PC-3 (cell line): ENCODE measurements at regions not wholly inside any gene's neighbourhood (a gene's known extent, or its start where the extent isn't known, plus 50 kb on each side); places are given as distances from the start of the nearest gene placed in this dataset.

ENCODE experiments used
- ATAC-seq: fragments of 200-7000 bp; cut with Tn5 transposase; 2 replicates; pipeline ENCODE4 v1.9.1; 2020; ENCODE audit warnings: mild to moderate bottlenecking, moderate library complexity
- BruUV-seq: library from RNA; stranded (reverse); fragments of 400-500 nt; replicated peaks from 2 replicates; lab custom pipeline; 2021; lab: Mats Ljungman, UMichigan
- CTCF ChIA-PET: fragments of 300-600 bp; sonication (Branson Sonifier 250); formaldehyde crosslinking; loops from one replicate; lab custom pipeline; 2022; ENCODE audit warnings: antibody characterized with exemption; lab: Charles Lee
- POLR2A ChIA-PET: fragments of 300-600 bp; sonication (Branson Sonifier 250); formaldehyde crosslinking; loops from one replicate; lab custom pipeline; 2022; ENCODE audit warnings: antibody characterized with exemption; ENCODE audit not compliant: unreplicated experiment; lab: Charles Lee
- DNase-seq: peaks from one replicate; pipeline ENCODE4 v3.0.0-alpha.2; 2015
- H2AFZ ChIP-seq: fragments of 300-600 bp; sonication (generic); 2 replicates; pipeline ENCODE4 v1.6.0; 2016; ENCODE audit warnings: antibody characterized with exemption, low read length
- H3F3A ChIP-seq: fragments of 300-600 bp; sonication (generic); one replicate; pipeline ENCODE4 v1.6.0; 2017; ENCODE audit warnings: antibody characterized with exemption, low read length, control low read depth, mild to moderate bottlenecking; ENCODE audit not compliant: unreplicated experiment
- H3K27ac ChIP-seq: fragments of 300-600 bp; sonication (generic); 2 replicates; pipeline ENCODE4 v1.5.1; 2016; ENCODE audit warnings: mild to moderate bottlenecking, low read length
- H3K27me3 ChIP-seq: fragments of 300-600 bp; sonication (generic); 2 replicates; pipeline ENCODE4 v1.6.1; 2016; ENCODE audit warnings: low read length, mixed read lengths
- H3K36me3 ChIP-seq: fragments of 300-600 bp; sonication (generic); 2 replicates; pipeline ENCODE4 v1.6.1; 2016; ENCODE audit warnings: low read depth, mixed run types, low read length, mixed read lengths
- H3K4me1 ChIP-seq: fragments of 300-600 bp; sonication (generic); 2 replicates; pipeline ENCODE4 v1.5.1; 2016; ENCODE audit warnings: low read length; ENCODE audit not compliant: insufficient read depth
- H3K4me2 ChIP-seq: fragments of 300-600 bp; sonication (generic); 2 replicates; pipeline ENCODE4 v1.6.0; 2016; ENCODE audit warnings: low read length
- H3K4me3 ChIP-seq: fragments of 300-600 bp; sonication (generic); 2 replicates; pipeline ENCODE4 v1.5.1; 2016; ENCODE audit warnings: mild to moderate bottlenecking, low read length, mixed read lengths
- H3K79me2 ChIP-seq: fragments of 300-600 bp; sonication (generic); 2 replicates; pipeline ENCODE4 v1.6.1; 2017; ENCODE audit warnings: low read length, mixed read lengths
- H3K9ac ChIP-seq: fragments of 300-600 bp; sonication (generic); 2 replicates; pipeline ENCODE4 v1.6.0; 2016; ENCODE audit warnings: mild to moderate bottlenecking, low read length
- H3K9me2 ChIP-seq: fragments of 300-600 bp; sonication (generic); replicated peaks from 2 replicates; pipeline ENCODE4 v1.6.1; 2016; ENCODE audit warnings: mixed run types, low read length, mixed read lengths
- H3K9me3 ChIP-seq: fragments of 300-600 bp; sonication (generic); 2 replicates; pipeline ENCODE4 v1.6.1; 2016; ENCODE audit warnings: low read length, mixed read lengths
- H4K20me1 ChIP-seq: fragments of 300-600 bp; sonication (generic); 2 replicates; pipeline ENCODE4 v1.6.1; 2016; ENCODE audit warnings: low read length, mixed read lengths
- EZH2 ChIP-seq: fragments of 300-600 bp; sonication (generic); IDR thresholded peaks from one replicate; pipeline ENCODE4 v1.6.1; 2017; ENCODE audit warnings: antibody characterized with exemption, mild to moderate bottlenecking, low read length; ENCODE audit not compliant: unreplicated experiment
- EZH2phosphoT487 ChIP-seq: fragments of 300-600 bp; sonication (generic); IDR thresholded peaks from 2 replicates; pipeline ENCODE4 v1.6.1; 2018; ENCODE audit warnings: mild to moderate bottlenecking, antibody characterized with exemption, low read length, borderline replicate concordance
- intact Hi-C: fragments of 100-400 bp; cut with micrococcal nuclease; formaldehyde crosslinking; loops from 2 replicates; pipeline ENCODE4 v1.9.0; 2023
- TF ChIP-seq, protein P1 (sequence below): fragments of 300-600 bp; sonication (generic); conservative IDR thresholded peaks from 2 replicates; pipeline ENCODE4 v1.5.1; 2017; ENCODE audit warnings: antibody characterized with exemption, low read depth, mild to moderate bottlenecking, low read length

DNA sequence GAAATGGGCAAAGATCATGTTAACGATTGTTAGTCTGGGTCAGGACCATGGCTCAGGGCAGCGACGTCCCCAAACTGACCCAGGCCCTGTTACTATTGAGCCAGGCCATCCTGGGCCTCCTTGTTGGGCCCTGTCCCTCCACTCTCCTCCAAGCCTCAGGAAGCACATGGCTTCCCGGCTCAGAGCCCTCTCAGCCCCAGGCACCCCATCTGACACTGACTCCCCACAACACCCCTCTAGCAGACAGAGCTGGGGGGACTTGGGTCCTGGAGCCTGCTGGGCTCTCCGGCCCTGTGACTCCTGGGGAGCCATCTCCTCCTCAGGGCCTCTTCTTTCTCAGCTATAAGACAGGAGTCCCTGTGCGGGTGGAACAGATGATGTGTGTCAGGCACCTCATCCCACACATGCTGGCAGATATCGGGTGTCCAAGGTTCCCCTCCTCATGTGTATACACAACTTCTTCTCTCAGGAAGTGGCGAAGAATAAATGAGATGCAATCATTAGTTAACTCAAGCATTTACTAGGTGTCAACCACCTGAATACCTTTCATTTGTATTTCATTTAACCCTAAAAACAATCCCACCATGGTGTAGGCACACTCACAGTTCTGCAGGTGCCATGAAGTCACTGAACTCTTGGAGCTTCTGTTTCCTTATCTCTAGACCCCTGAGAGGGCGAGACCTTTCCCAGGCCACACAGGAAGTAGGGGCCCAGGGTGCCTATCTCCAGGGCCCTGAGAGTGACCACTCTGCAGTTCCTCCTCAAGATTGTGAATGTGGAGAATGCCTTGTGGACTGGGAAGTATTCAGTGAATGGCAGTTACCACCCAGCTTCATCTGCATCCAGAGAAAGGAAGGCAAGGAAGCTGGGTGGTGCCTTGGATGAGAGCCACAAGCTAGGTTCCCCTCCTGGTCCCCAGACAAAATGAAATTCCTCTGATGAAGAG is 282.5 kb upstream of the TLE3 start:
- Histone ChIP-seq H3K4me3 (no peak overlapping the region), H4K20me1 (no peaks in the 10 kb centered on the region), H3K4me2 (no peak overlapping the region), H3K79me2 (no peaks in the 10 kb centered on the region), H3K27me3 (no peaks in the 10 kb centered on the region), H2AFZ (no peak overlapping the region), H3K9me2 (no peaks in the 10 kb centered on the region), H3K4me1 (peaks cover 7% of the 10 kb centered on the region), H3K9ac (no peak overlapping the region), H3K36me3 (no peaks in the 10 kb centered on the region), H3K9me3 (no peaks in the 10 kb centered on the region), H3F3A (no peaks in the 10 kb centered on the region), H3K27ac (no peak overlapping the region)
- intact Hi-C loops, result no loop called here
- DNase-seq (no peak), ATAC-seq (no peak)
- no peak for TF ChIP-seq EZH2phosphoT487
- TF ChIP-seq, protein P1, sequence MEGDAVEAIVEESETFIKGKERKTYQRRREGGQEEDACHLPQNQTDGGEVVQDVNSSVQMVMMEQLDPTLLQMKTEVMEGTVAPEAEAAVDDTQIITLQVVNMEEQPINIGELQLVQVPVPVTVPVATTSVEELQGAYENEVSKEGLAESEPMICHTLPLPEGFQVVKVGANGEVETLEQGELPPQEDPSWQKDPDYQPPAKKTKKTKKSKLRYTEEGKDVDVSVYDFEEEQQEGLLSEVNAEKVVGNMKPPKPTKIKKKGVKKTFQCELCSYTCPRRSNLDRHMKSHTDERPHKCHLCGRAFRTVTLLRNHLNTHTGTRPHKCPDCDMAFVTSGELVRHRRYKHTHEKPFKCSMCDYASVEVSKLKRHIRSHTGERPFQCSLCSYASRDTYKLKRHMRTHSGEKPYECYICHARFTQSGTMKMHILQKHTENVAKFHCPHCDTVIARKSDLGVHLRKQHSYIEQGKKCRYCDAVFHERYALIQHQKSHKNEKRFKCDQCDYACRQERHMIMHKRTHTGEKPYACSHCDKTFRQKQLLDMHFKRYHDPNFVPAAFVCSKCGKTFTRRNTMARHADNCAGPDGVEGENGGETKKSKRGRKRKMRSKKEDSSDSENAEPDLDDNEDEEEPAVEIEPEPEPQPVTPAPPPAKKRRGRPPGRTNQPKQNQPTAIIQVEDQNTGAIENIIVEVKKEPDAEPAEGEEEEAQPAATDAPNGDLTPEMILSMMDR, result no peak
- no peak for TF ChIP-seq EZH2
- BruUV-seq, result no TSS peak
- CTCF ChIA-PET, result no interaction called here
- POLR2A ChIA-PET, result interaction anchor here (0.6 kb wide), 1 partner anchor 733 kb away, joined by 4 read pairs; no protein-coding TSS in a partner anchor

DNA sequence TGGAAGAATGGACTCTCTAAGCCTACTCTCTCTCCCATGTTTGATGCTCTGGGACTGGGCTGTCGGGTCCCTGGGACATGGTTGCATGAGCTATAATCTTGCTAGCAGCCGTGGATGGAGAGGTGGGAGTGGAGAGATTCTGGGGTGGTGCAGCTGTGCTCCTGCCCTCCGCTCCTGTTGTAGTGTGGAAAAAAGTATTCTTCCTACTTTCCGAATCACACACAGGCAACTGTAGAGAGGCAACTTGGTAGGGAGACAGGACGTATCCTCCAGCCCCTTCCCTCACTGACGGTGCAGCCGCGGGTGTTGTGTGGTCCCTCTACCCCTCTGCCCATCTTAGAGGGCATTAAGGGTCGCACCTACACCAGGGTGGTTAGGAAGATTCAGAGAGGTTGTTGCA is 281.4 kb upstream of the TLE3 start:
- no peak for TF ChIP-seq EZH2
- TF ChIP-seq, protein P1, result no peak
- H4K20me1 ChIP-seq, result no peaks in the 10 kb centered on the region
- H3K9me3 ChIP-seq, result no peaks in the 10 kb centered on the region
- BruUV-seq, result no TSS peak
- H2AFZ ChIP-seq, result no peak overlapping the region
- peaks cover 17% of the 10 kb centered on the region for H3K4me1 ChIP-seq
- H3K4me3 ChIP-seq, result no peak overlapping the region
- DNase-seq, result no peak
- ChIA-PET CTCF (no interaction called here), POLR2A (no interaction called here)
- H3K4me2 ChIP-seq, result no peak overlapping the region
- no peaks in the 10 kb centered on the region for H3K36me3 ChIP-seq
- ATAC-seq, result no peak
- no peaks in the 10 kb centered on the region for H3F3A ChIP-seq
- no peaks in the 10 kb centered on the region for H3K9me2 ChIP-seq
- H3K9ac ChIP-seq, result no peak overlapping the region
- H3K27me3 ChIP-seq, result no peaks in the 10 kb centered on the region
- H3K79me2 ChIP-seq, result no peaks in the 10 kb centered on the region
- intact Hi-C loops, result no loop called here
- no peak overlapping the region for H3K27ac ChIP-seq
